GM23248 (cell line): ENCODE measurements at regions not wholly inside any gene's neighbourhood (a gene's known extent, or its start where the extent isn't known, plus 50 kb on each side); places are given as distances from the start of the nearest gene placed in this dataset.
"Not testable (repeated sequence)": the region's sequence is repeated elsewhere in the genome, so short reads cannot be mapped to it uniquely, and the experiment has no call there.

Experiments used
- DNase-seq: peaks from one replicate; pipeline ENCODE4 v3.0.0-alpha.2; 2015
- H2AFZ ChIP-seq: fragments of 200-600 bp; sonication (generic); 2 replicates; pipeline ENCODE4 v1.6.1; 2016; ENCODE audit warnings: antibody characterized with exemption
- H3F3A ChIP-seq: fragments of 200-600 bp; sonication (generic); 2 replicates; pipeline ENCODE4 v1.6.1; 2016; ENCODE audit warnings: mild to moderate bottlenecking, antibody characterized with exemption, mixed run types; ENCODE audit not compliant: insufficient read depth
- H3K27ac ChIP-seq: fragments of 200-600 bp; sonication (generic); 2 replicates; pipeline ENCODE4 v1.5.1; 2016; ENCODE audit warnings: mild to moderate bottlenecking
- H3K27me3 ChIP-seq: fragments of 200-600 bp; sonication (generic); replicated peaks from 2 replicates; pipeline ENCODE4 v1.6.1; 2016; ENCODE audit warnings: mild to moderate bottlenecking; ENCODE audit not compliant: insufficient read depth
- H3K36me3 ChIP-seq: fragments of 200-600 bp; sonication (generic); 2 replicates; pipeline ENCODE4 v1.6.1; 2016; ENCODE audit warnings: low read depth, mild to moderate bottlenecking
- H3K4me1 ChIP-seq: fragments of 200-600 bp; sonication (generic); 2 replicates; pipeline ENCODE4 v1.6.1; 2016; ENCODE audit warnings: mild to moderate bottlenecking; ENCODE audit not compliant: insufficient read depth
- H3K4me2 ChIP-seq: fragments of 200-600 bp; sonication (generic); one replicate; pipeline ENCODE4 v1.6.1; 2016; ENCODE audit warnings: mild to moderate bottlenecking; ENCODE audit not compliant: unreplicated experiment
- H3K4me3 ChIP-seq: fragments of 200-600 bp; sonication (generic); 2 replicates; pipeline ENCODE4 v1.5.1; 2016; ENCODE audit warnings: mild to moderate bottlenecking
- H3K79me2 ChIP-seq: fragments of 200-600 bp; sonication (generic); 2 replicates; pipeline ENCODE4 v1.6.1; 2016; ENCODE audit warnings: mild to moderate bottlenecking; ENCODE audit not compliant: insufficient read depth
- H3K9ac ChIP-seq: fragments of 200-600 bp; sonication (generic); 2 replicates; pipeline ENCODE4 v1.6.1; 2016; ENCODE audit warnings: mild to moderate bottlenecking
- H3K9me2 ChIP-seq: fragments of 200-600 bp; sonication (generic); 2 replicates; pipeline ENCODE4 v1.6.1; 2016; ENCODE audit warnings: mixed run types, mild to moderate bottlenecking, moderate library complexity; ENCODE audit not compliant: insufficient read depth
- H3K9me3 ChIP-seq: fragments of 200-600 bp; sonication (generic); one replicate; pipeline ENCODE4 v1.6.1; 2017; ENCODE audit warnings: low read depth
- H4K20me1 ChIP-seq: fragments of 200-600 bp; sonication (generic); 2 replicates; pipeline ENCODE4 v1.6.0; 2016; ENCODE audit not compliant: insufficient read depth
- EZH2 ChIP-seq: fragments of 200-600 bp; sonication (generic); IDR thresholded peaks from 2 replicates; pipeline ENCODE4 v1.6.1; 2018; ENCODE audit warnings: antibody characterized with exemption, mild to moderate bottlenecking; ENCODE audit not compliant: insufficient read depth, poor library complexity, severe bottlenecking
- EZH2phosphoT487 ChIP-seq: fragments of 200-600 bp; sonication (generic); IDR thresholded peaks from 2 replicates; pipeline ENCODE4 v1.6.1; 2018; ENCODE audit warnings: antibody characterized with exemption, moderate library complexity, mild to moderate bottlenecking, low read depth; ENCODE audit not compliant: insufficient read depth
- WGBS, 2 experiments: methylation state at CpG; one replicate each; pipeline ENCODE4 v1.1.6; 2015 to 2017; ENCODE audit warnings: low lambda C conversion rate in 2 of 2, low coverage in 1 of 2; ENCODE audit errors: missing lambda C conversion rate in 2 of 2; 5-methylcytosine and 5-hydroxymethylcytosine counted together
- in situ Hi-C: fragments of 300-500 bp; cut with MboI; formaldehyde crosslinking; loops from 2 replicates; pipeline ENCODE4 v1.15.0; 2020

DNA sequence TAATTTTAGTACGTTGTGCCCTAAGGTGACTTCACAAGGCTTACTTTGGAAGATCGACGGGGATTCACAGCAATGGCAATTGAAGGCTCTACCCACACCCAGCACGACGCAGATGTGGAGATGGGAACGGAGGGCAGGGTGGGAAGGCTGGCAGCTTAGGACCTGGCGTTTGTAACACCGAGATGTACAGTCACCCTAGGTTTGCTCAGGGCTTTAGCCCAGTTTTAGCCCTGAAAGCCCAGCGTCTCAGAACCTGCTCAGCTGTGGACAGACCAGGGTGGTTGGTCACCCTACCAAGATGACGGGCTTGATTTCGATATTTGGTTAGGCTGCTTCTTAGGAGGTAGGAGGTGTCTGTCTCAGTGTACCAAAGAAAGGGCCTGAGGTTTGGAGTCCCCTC, 100.5 kb upstream of the MED13L start:
- H3K9ac ChIP-seq, result no peak overlapping the region
- no peak overlapping the region for H3K4me2 ChIP-seq
- no peaks in the 10 kb centered on the region for H3K9me2 ChIP-seq
- H3K27ac ChIP-seq, result no peak overlapping the region
- no peaks in the 10 kb centered on the region for H3K36me3 ChIP-seq
- no peaks in the 10 kb centered on the region for H3K27me3 ChIP-seq
- 95% methylated on average over 11 of the region's 11 CpGs for WGBS, 2 experiments
- no peaks in the 10 kb centered on the region for H4K20me1 ChIP-seq
- no peak overlapping the region for H3K4me3 ChIP-seq
- no peak overlapping the region for H2AFZ ChIP-seq
- H3K4me1 ChIP-seq, result peaks cover 33% of the 10 kb centered on the region
- no peaks in the 10 kb centered on the region for H3K9me3 ChIP-seq
- peaks cover 39% of the 10 kb centered on the region for H3F3A ChIP-seq
- in situ Hi-C loops, result no loop called here
- no peak for DNase-seq
- TF ChIP-seq EZH2phosphoT487 (no peak), EZH2 (no peak)
- no peaks in the 10 kb centered on the region for H3K79me2 ChIP-seq

DNA sequence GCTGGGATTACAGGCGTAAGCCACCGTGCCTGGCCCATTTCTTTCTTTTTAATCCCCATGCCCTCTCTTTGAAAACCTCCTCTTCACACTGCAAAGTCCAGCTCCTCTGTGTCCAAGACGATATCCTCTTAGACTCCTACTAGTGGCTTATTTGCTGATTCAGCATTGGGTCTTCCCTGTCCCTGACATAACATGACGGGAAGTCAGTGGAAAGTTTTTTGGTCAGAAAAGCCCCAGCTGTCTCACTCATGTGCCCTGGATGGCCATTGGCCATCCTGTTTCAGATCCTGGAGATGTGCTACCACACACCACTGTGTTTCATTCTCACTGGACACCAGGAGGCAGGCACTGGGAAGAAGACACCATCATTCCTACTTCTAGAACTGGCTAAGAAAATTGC, 102.6 kb upstream of the MED13L start:
- WGBS, 2 experiments, result 94 to 99% methylated on average over 4 of the region's 4 CpGs
- H3K27ac ChIP-seq, result no peak overlapping the region
- no peaks in the 10 kb centered on the region for H3K79me2 ChIP-seq
- no peaks in the 10 kb centered on the region for H3K9me2 ChIP-seq
- no peaks in the 10 kb centered on the region for H3K36me3 ChIP-seq
- no peaks in the 10 kb centered on the region for H3K27me3 ChIP-seq
- H2AFZ ChIP-seq, result no peak overlapping the region
- H3K4me2 ChIP-seq, result no peak overlapping the region
- in situ Hi-C loops, result no loop called here
- DNase-seq, result no peak
- H4K20me1 ChIP-seq, result no peaks in the 10 kb centered on the region
- H3K9ac ChIP-seq, result no peak overlapping the region
- peaks cover 36% of the 10 kb centered on the region for H3F3A ChIP-seq
- no peak overlapping the region for H3K4me3 ChIP-seq
- H3K4me1 ChIP-seq, result peaks cover 48% of the 10 kb centered on the region
- TF ChIP-seq EZH2 (no peak), EZH2phosphoT487 (no peak)
- no peaks in the 10 kb centered on the region for H3K9me3 ChIP-seq

DNA sequence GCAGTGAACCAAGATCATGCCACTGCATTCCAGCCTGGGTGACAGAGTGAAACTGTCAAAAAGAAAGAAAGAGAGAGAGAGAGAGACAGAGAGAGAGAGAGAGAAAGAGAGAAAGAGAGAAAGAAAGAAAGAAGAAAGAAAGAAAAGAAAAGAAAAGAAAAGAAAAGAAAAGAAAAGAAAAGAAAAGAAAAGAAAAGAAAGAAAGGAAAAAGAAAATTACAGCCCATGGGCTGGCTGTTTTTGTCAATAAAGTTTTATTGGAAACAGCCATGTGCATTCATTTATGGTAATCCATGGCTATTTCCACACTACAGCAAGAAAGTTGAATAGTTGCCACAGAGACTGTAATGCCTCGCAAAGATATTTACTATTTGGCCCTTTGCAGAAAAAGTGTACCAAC, 103.2 kb upstream of the MED13L start:
- WGBS, 2 experiments, result 100% methylated on average over 1 of the region's 1 CpG
- DNase-seq, H3K36me3 ChIP-seq, H3K27ac ChIP-seq, in situ Hi-C loops, H3K4me2 ChIP-seq, H2AFZ ChIP-seq, H4K20me1 ChIP-seq, H3K9me2 ChIP-seq, H3K79me2 ChIP-seq, H3K9me3 ChIP-seq, H3K4me3 ChIP-seq, H3K9ac ChIP-seq, H3K27me3 ChIP-seq: not testable (repeated sequence)
- H3K4me1 ChIP-seq, result peaks cover 55% of the 10 kb centered on the region
- H3F3A ChIP-seq, result peaks cover 29% of the 10 kb centered on the region

DNA sequence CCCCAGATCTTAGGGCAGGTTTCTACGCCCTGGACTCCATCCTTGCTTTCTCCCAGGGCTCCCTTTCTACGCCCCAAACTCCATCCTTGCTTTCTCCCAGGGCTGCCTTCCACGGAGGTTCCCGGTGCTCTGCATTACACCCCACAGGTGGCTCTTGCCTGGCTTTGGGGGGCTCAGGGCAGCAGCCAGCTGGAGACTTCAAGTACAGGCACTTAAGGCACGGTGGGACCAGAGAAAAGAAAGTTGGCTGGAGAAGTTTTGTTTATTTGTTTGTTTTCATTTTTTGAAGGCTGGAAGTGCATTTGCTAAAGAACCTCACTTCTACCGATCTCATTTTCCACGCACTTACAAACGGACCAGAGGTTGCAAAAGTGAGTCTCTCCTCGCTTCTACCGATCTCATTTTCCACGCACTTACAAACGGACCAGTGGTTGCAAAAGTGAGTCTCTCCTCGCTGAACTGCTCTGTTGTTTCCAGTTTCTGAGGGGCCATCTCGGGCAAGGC, 103.8 kb upstream of the MED13L start:
- Histone ChIP-seq H3K36me3 (no peaks in the 10 kb centered on the region), H3F3A (peaks cover 24% of the 10 kb centered on the region), H3K9ac (peak overlapping the region; percentile 84), H3K9me2 (no peaks in the 10 kb centered on the region), H3K27ac (peak overlapping the region; percentile 90), H4K20me1 (no peaks in the 10 kb centered on the region), H3K27me3 (no peaks in the 10 kb centered on the region), H3K9me3 (no peaks in the 10 kb centered on the region), H3K4me2 (peak overlapping the region; percentile 79), H3K4me1 (peaks cover 52% of the 10 kb centered on the region), H3K4me3 (peak overlapping the region; percentile 62), H2AFZ (peak overlapping the region; percentile 62), H3K79me2 (no peaks in the 10 kb centered on the region)
- 79 to 81% methylated on average over 14 of the region's 14 CpGs for WGBS, 2 experiments
- in situ Hi-C loops, result no loop called here
- no peak for DNase-seq
- no peak for TF ChIP-seq EZH2phosphoT487
- no peak for TF ChIP-seq EZH2
